SK-N-SH (cell line): ENCODE measurements at regions not wholly inside any gene's neighbourhood (a gene's known extent, or its start where the extent isn't known, plus 50 kb on each side); places are given as distances from the start of the nearest gene placed in this dataset.

Experiments
- CHD2 ChIP-seq: fragments of 150-350 bp; IDR thresholded peaks from 2 replicates; pipeline ENCODE4 v1.6.1; 2018; ENCODE audit warnings: low read length; ENCODE audit not compliant: partially characterized antibody
- CTCF ChIP-seq: fragments of 200-600 bp; sonication (generic); IDR thresholded peaks from 2 replicates; pipeline ENCODE4 v1.6.1; 2017; ENCODE audit warnings: antibody characterized with exemption, mild to moderate bottlenecking, moderate library complexity
- EP300 ChIP-seq, 2 experiments: IDR thresholded peaks; 2 replicates each; pipeline versions ENCODE4 v1.4.0 to v1.6.1; 2012; ENCODE audit warnings: borderline replicate concordance in 1 of 2, low read depth in 1 of 2, low read length in 1 of 2
- EZH2phosphoT487 ChIP-seq: fragments of 200-600 bp; sonication (generic); IDR thresholded peaks from 2 replicates; pipeline ENCODE4 v1.6.1; 2017; ENCODE audit warnings: low read depth, mixed run types, mild to moderate bottlenecking, antibody characterized with exemption, moderate library complexity, borderline replicate concordance
- GATA2 ChIP-seq: sonication (generic); formaldehyde crosslinking; IDR thresholded peaks from 2 replicates; pipeline ENCODE4 v1.5.0; 2020; ENCODE audit warnings: mild to moderate bottlenecking, missing genetic modification reagents
- MEF2A ChIP-seq: IDR thresholded peaks from 2 replicates; pipeline ENCODE4 v1.4.0; 2012; ENCODE audit warnings: low read depth, borderline replicate concordance
- RFX5 ChIP-seq: IDR thresholded peaks from 2 replicates; pipeline ENCODE4 v1.6.1; 2012; ENCODE audit warnings: mild to moderate bottlenecking, improper control_type of control experiment, low read length
- RXRA ChIP-seq: IDR thresholded peaks from 2 replicates; pipeline ENCODE4 v1.4.0; 2012; ENCODE audit warnings: low read depth, mild to moderate bottlenecking, borderline replicate concordance
- TAF1 ChIP-seq: IDR thresholded peaks from 2 replicates; pipeline ENCODE4 v1.6.1; 2012; ENCODE audit warnings: low read depth, mild to moderate bottlenecking, low read length, moderate library complexity, borderline replicate concordance
- TCF12 ChIP-seq: IDR thresholded peaks from 2 replicates; pipeline ENCODE4 v1.4.0; 2012
- ZBTB33 ChIP-seq: IDR thresholded peaks from 2 replicates; pipeline ENCODE4 v1.4.0; 2012; ENCODE audit warnings: low read depth, borderline replicate concordance

GRCh38 chr12:38427442-38427841, 110.9 kb downstream of the ALG10B start:
- TF ChIP-seq CTCF (no peak), TCF12 (no peak), CHD2 (no peak), RXRA (no peak), GATA2 (no peak), TAF1 (no peak), ZBTB33 (no peak), RFX5 (no peak), MEF2A (no peak), EP300 (IDR thresholded peaks at IDR 0.05; ENCODE audit: borderline replicate concordance in 1 of 2, low read depth in 1 of 2, low read length in 1 of 2) (no peak), EZH2phosphoT487 (no peak)
